Gastroesophageal sphincter (tissue), 3 donors: ENCODE measurements at regions not wholly inside any gene's neighbourhood (a gene's known extent, or its start where the extent isn't known, plus 50 kb on each side); places are given as distances from the start of the nearest gene placed in this dataset.

ENCODE experiments used
- EP300 ChIP-seq: sonication (generic); formaldehyde crosslinking; IDR thresholded peaks from one replicate; pipeline ENCODE4 v1.6.1; 2017; ENCODE audit warnings: antibody characterized with exemption, mild to moderate bottlenecking
- POLR2A ChIP-seq, 2 donors: fragments of 450-650 bp; IDR thresholded peaks; one replicate each; pipeline ENCODE4 v1.6.1; 2017; ENCODE audit warnings: antibody characterized with exemption in 2 of 2, mild to moderate bottlenecking in 2 of 2, moderate library complexity in 1 of 2
- TF ChIP-seq, protein P1 (sequence below), 4 experiments: fragments of 200-600 bp in 2 of 4; fragments of 450-650 bp in 2 of 4; sonication (generic) in 1 of 4; IDR thresholded peaks; one replicate each; pipeline ENCODE4 v1.5.1; 2017 to 2019; ENCODE audit warnings: antibody characterized with exemption in 4 of 4, mild to moderate bottlenecking in 2 of 4, moderate library complexity in 2 of 4

- TF ChIP-seq, protein P1, sequence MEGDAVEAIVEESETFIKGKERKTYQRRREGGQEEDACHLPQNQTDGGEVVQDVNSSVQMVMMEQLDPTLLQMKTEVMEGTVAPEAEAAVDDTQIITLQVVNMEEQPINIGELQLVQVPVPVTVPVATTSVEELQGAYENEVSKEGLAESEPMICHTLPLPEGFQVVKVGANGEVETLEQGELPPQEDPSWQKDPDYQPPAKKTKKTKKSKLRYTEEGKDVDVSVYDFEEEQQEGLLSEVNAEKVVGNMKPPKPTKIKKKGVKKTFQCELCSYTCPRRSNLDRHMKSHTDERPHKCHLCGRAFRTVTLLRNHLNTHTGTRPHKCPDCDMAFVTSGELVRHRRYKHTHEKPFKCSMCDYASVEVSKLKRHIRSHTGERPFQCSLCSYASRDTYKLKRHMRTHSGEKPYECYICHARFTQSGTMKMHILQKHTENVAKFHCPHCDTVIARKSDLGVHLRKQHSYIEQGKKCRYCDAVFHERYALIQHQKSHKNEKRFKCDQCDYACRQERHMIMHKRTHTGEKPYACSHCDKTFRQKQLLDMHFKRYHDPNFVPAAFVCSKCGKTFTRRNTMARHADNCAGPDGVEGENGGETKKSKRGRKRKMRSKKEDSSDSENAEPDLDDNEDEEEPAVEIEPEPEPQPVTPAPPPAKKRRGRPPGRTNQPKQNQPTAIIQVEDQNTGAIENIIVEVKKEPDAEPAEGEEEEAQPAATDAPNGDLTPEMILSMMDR (IDR thresholded peaks at IDR 0.05), result no peak
- no peak for TF ChIP-seq EP300
- no peak for TF ChIP-seq POLR2A (IDR thresholded peaks at IDR 0.05)
Observed at GRCh38 chr2:5592916-5593315, 99.3 kb upstream of the SOX11 start.
